ENCODE measurements at regions not wholly inside any gene's neighbourhood (a gene's known extent, or its start where the extent isn't known, plus 50 kb on each side); places are given as distances from the start of the nearest gene placed in this dataset.

- TF ChIP-seq REST (IDR thresholded peaks at IDR 0.05; ENCODE audit: insufficient read depth in 1 of 2, low read depth in 2 of 2, low read length in 2 of 2) (no peak), POLR2AphosphoS5 (IDR thresholded peaks at IDR 0.05; ENCODE audit: low read depth, low read length) (no peak), SIN3A (IDR thresholded peaks at IDR 0.05; ENCODE audit: borderline replicate concordance, insufficient read depth, low read length) (no peak), TAF1 (IDR thresholded peaks at IDR 0.05; ENCODE audit: borderline replicate concordance, insufficient read depth, low read length) (no peak), FOXP2 (optimal IDR thresholded peaks at IDR 0.05; ENCODE audit: borderline replicate concordance, extremely low read depth, extremely low read length, insufficient read depth) (no peak)
Observed at GRCh38 chr10:31618541-31619291, 299.7 kb downstream of the ZEB1 start.

Data from PFSK-1 (cell line).